Stimulated activated CD4-positive, alpha-beta T cell treated with anti-CD3 and anti-CD28 coated beads, Interleukin-12 subunit alpha, Interleukin-12 subunit beta, amount 100 ng/mL, for 24 hours (primary cell): ENCODE measurements at regions not wholly inside any gene's neighbourhood (a gene's known extent, or its start where the extent isn't known, plus 50 kb on each side); places are given as distances from the start of the nearest gene placed in this dataset.
"Not testable (repeated sequence)": the region's sequence is repeated elsewhere in the genome, so short reads cannot be mapped to it uniquely, and the experiment has no call there.

Source experiments
- DNase-seq, 2 experiments: peaks; one replicate each; pipeline ENCODE4 v3.0.0-alpha.2; 2020; ENCODE audit warnings: low read depth in 2 of 2

- DNase-seq = no peak
Measured at GRCh38 chr14:101246894-101247841, 314.1 kb upstream of the DIO3 start.

GRCh38 chr14:101247842-101248725 lies 313.2 kb upstream of the DIO3 start:
- no peak for DNase-seq

- no peak for DNase-seq
Measured at GRCh38 chr14:101248840-101249675, 312.2 kb upstream of the DIO3 start.

GRCh38 chr14:101249676-101250036 lies 311.6 kb upstream of the DIO3 start:
- no peak for DNase-seq

GRCh38 chr14:101250336-101250947 lies 310.9 kb upstream of the DIO3 start:
- DNase-seq = no peak

- DNase-seq = no peak
Measured at GRCh38 chr14:101250948-101251811, 310.1 kb upstream of the DIO3 start.

- no peak for DNase-seq
Measured at GRCh38 chr14:101251812-101252442, 309.4 kb upstream of the DIO3 start.

GRCh38 chr14:101252443-101253214 lies 308.7 kb upstream of the DIO3 start:
- no peak for DNase-seq

GRCh38 chr14:101253948-101254347 lies 307.3 kb upstream of the DIO3 start:
- no peak for DNase-seq

- DNase-seq = no peak
Measured at GRCh38 chr14:101254805-101255764, 306.2 kb upstream of the DIO3 start.

- DNase-seq = no peak
Measured at GRCh38 chr14:101255765-101256125, 305.6 kb upstream of the DIO3 start.

- no peak for DNase-seq
Measured at GRCh38 chr14:101256266-101256665, 305.0 kb upstream of the DIO3 start.

GRCh38 chr14:101257551-101257950 lies 303.7 kb upstream of the DIO3 start:
- DNase-seq = no peak

GRCh38 chr14:101259748-101260147 lies 301.5 kb upstream of the DIO3 start:
- no peak for DNase-seq

GRCh38 chr14:101266441-101266840 lies 294.9 kb upstream of the DIO3 start:
- DNase-seq = not testable (repeated sequence)

- no peak for DNase-seq
Measured at GRCh38 chr14:101273091-101273490, 288.2 kb upstream of the DIO3 start.

GRCh38 chr14:101276309-101277091 lies 284.8 kb upstream of the DIO3 start:
- no peak for DNase-seq
